Stimulated activated CD8-positive, alpha-beta memory T cell treated with anti-CD3 and anti-CD28 coated beads, Interleukin-7, amount 100 ng/mL, for 1 hour (primary cell): ENCODE measurements at regions not wholly inside any gene's neighbourhood (a gene's known extent, or its start where the extent isn't known, plus 50 kb on each side); places are given as distances from the start of the nearest gene placed in this dataset.

Experiments
- DNase-seq, 2 donors: peaks; one replicate each; pipeline ENCODE4 v3.0.0-alpha.2; 2020; ENCODE audit warnings: low read depth in 2 of 2

GRCh38 chr3:29183346-29184087 lies 97.4 kb upstream of the RBMS3 start:
- DNase-seq = no peak

- no peak for DNase-seq
Measured at GRCh38 chr3:29185706-29186105, 95.2 kb upstream of the RBMS3 start.

- no peak for DNase-seq
Measured at GRCh38 chr3:29186131-29186599, 94.7 kb upstream of the RBMS3 start.

- DNase-seq = no peak
Measured at GRCh38 chr3:29186982-29187725, 93.7 kb upstream of the RBMS3 start.

- DNase-seq = no peak
Measured at GRCh38 chr3:29189328-29189727, 91.5 kb upstream of the RBMS3 start.

GRCh38 chr3:29194139-29194538 lies 86.7 kb upstream of the RBMS3 start:
- DNase-seq = no peak

GRCh38 chr3:29195056-29195455 lies 85.8 kb upstream of the RBMS3 start:
- DNase-seq = no peak

- DNase-seq = no peak
Measured at GRCh38 chr3:29201604-29202003, 79.3 kb upstream of the RBMS3 start.

- DNase-seq = no peak
Measured at GRCh38 chr3:29202378-29202777, 78.5 kb upstream of the RBMS3 start.

- DNase-seq = no peak
Measured at GRCh38 chr3:29203851-29204250, 77.0 kb upstream of the RBMS3 start.

GRCh38 chr3:29207427-29207826 lies 73.4 kb upstream of the RBMS3 start:
- DNase-seq = no peak

GRCh38 chr3:29212789-29213433 lies 68.0 kb upstream of the RBMS3 start:
- no peak for DNase-seq

- no peak for DNase-seq
Measured at GRCh38 chr3:29214009-29214658, 66.7 kb upstream of the RBMS3 start.

- no peak for DNase-seq
Measured at GRCh38 chr3:29215948-29216347, 64.9 kb upstream of the RBMS3 start.

- no peak for DNase-seq
Measured at GRCh38 chr3:29226706-29227105, 54.2 kb upstream of the RBMS3 start.

GRCh38 chr3:29227307-29227706 lies 53.6 kb upstream of the RBMS3 start:
- DNase-seq = no peak
